ENCODE measurements at regions not wholly inside any gene's neighbourhood (a gene's known extent, or its start where the extent isn't known, plus 50 kb on each side); places are given as distances from the start of the nearest gene placed in this dataset.
A peak's percentile ranks its signal among the peaks of the same experiment; 100 is the strongest.

GRCh38 chr21:24444736-24445135 lies 1162.5 kb downstream of the MRPL39 start:
- H3K4me1 ChIP-seq (ENCODE audit: control insufficient read depth, insufficient read depth, low read length) = no peaks in the 10 kb centered on the region
- peaks cover 0 to 2% of the 10 kb centered on the region in 2 donors for H3K9me3 Mint-ChIP-seq
- H3K27ac Mint-ChIP-seq = no peak overlapping the region
- H3K27ac ChIP-seq (ENCODE audit: low read length) = no peak overlapping the region
- H3K4me1 Mint-ChIP-seq = peaks cover 33 to 47% of the 10 kb centered on the region in 2 donors
- H3K4me3 ChIP-seq (ENCODE audit: low read length) = no peak overlapping the region
- intact Hi-C loops (cut with micrococcal nuclease) = no loop called here
- H3K36me3 Mint-ChIP-seq = peaks cover 16% of the 10 kb centered on the region
- peaks cover 25% of the 10 kb centered on the region for H3K36me3 ChIP-seq (ENCODE audit: control insufficient read depth, insufficient read depth, low read length)
- no peaks in the 10 kb centered on the region for H3K9me3 ChIP-seq (ENCODE audit: control insufficient read depth, insufficient read depth, low read length)
- no peaks in the 10 kb centered on the region for H3K27me3 ChIP-seq (ENCODE audit: control insufficient read depth, insufficient read depth, low read length)
- H3K4me3 Mint-ChIP-seq = no peak overlapping the region
- TF ChIP-seq, protein P1, sequence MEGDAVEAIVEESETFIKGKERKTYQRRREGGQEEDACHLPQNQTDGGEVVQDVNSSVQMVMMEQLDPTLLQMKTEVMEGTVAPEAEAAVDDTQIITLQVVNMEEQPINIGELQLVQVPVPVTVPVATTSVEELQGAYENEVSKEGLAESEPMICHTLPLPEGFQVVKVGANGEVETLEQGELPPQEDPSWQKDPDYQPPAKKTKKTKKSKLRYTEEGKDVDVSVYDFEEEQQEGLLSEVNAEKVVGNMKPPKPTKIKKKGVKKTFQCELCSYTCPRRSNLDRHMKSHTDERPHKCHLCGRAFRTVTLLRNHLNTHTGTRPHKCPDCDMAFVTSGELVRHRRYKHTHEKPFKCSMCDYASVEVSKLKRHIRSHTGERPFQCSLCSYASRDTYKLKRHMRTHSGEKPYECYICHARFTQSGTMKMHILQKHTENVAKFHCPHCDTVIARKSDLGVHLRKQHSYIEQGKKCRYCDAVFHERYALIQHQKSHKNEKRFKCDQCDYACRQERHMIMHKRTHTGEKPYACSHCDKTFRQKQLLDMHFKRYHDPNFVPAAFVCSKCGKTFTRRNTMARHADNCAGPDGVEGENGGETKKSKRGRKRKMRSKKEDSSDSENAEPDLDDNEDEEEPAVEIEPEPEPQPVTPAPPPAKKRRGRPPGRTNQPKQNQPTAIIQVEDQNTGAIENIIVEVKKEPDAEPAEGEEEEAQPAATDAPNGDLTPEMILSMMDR (IDR thresholded peaks at IDR 0.05) = no peak
- H3K27me3 Mint-ChIP-seq (ENCODE audit: low read depth in 2 of 2) = no peaks in the 10 kb centered on the region
- ATAC-seq (no peak), DNase-seq (no peak)

- TF ChIP-seq, protein P1 (IDR thresholded peaks at IDR 0.05) = no peak
- Histone ChIP-seq H3K4me1 (ENCODE audit: control insufficient read depth, insufficient read depth, low read length) (no peaks in the 10 kb centered on the region), H3K36me3 (ENCODE audit: control insufficient read depth, insufficient read depth, low read length) (peaks cover 2% of the 10 kb centered on the region), H3K27ac (ENCODE audit: low read length) (no peak overlapping the region), H3K9me3 (ENCODE audit: control insufficient read depth, insufficient read depth, low read length) (no peaks in the 10 kb centered on the region), H3K27me3 (ENCODE audit: control insufficient read depth, insufficient read depth, low read length) (no peaks in the 10 kb centered on the region), H3K4me3 (ENCODE audit: low read length) (no peak overlapping the region)
- peaks cover 36 to 45% of the 10 kb centered on the region in 2 donors for H3K4me1 Mint-ChIP-seq
- intact Hi-C loops (cut with micrococcal nuclease) = no loop called here
- H3K9me3 Mint-ChIP-seq = peaks cover 0 to 2% of the 10 kb centered on the region in 2 donors
- H3K27me3 Mint-ChIP-seq (ENCODE audit: low read depth in 2 of 2) = no peaks in the 10 kb centered on the region
- DNase-seq = no peak
- peak overlapping the region; percentile 4 to 15 for H3K27ac Mint-ChIP-seq
- WGBS (ENCODE audit: insufficient coverage) = 82% methylated on average over 1 of the region's 1 CpG
- no peak for ATAC-seq
- peaks cover 8% of the 10 kb centered on the region for H3K36me3 Mint-ChIP-seq
- no peak overlapping the region for H3K4me3 Mint-ChIP-seq
Measured at GRCh38 chr21:24436236-24436635, 1171.0 kb downstream of the MRPL39 start.

- no peaks in the 10 kb centered on the region for H3K36me3 ChIP-seq (ENCODE audit: control insufficient read depth, insufficient read depth, low read length)
- H3K27me3 ChIP-seq (ENCODE audit: control insufficient read depth, insufficient read depth, low read length) = no peaks in the 10 kb centered on the region
- TF ChIP-seq, protein P1 (IDR thresholded peaks at IDR 0.05) = no peak
- Mint-ChIP-seq H3K9me3 (peaks cover 0 to 2% of the 10 kb centered on the region in 2 donors), H3K4me3 (peak overlapping the region; percentile 97), H3K36me3 (no peaks in the 10 kb centered on the region), H3K27ac (peak overlapping the region; percentile 89 to 92), H3K27me3 (ENCODE audit: low read depth in 2 of 2) (peaks cover 2 to 5% of the 10 kb centered on the region in 2 donors), H3K4me1 (peaks cover 23 to 34% of the 10 kb centered on the region in 2 donors)
- peak overlapping the region; percentile 71 for H3K27ac ChIP-seq (ENCODE audit: low read length)
- intact Hi-C loops (cut with micrococcal nuclease) = no loop called here
- WGBS (ENCODE audit: insufficient coverage) = 7% methylated on average over 6 of the region's 8 CpGs
- H3K4me1 ChIP-seq (ENCODE audit: control insufficient read depth, insufficient read depth, low read length) = peaks cover 2% of the 10 kb centered on the region
- H3K9me3 ChIP-seq (ENCODE audit: control insufficient read depth, insufficient read depth, low read length) = no peaks in the 10 kb centered on the region
- peak overlapping the region; percentile 62 for H3K4me3 ChIP-seq (ENCODE audit: low read length)
- ATAC-seq = peak; percentile 81 to 87 (median 85)
- DNase-seq = peak in 1 of 2 donors; percentile 51
Measured at GRCh38 chr21:24428591-24429199, 1178.6 kb downstream of the MRPL39 start.

- H3K27ac Mint-ChIP-seq = no peak overlapping the region
- no peak overlapping the region for H3K4me3 ChIP-seq (ENCODE audit: low read length)
- H3K36me3 Mint-ChIP-seq = peaks cover 3% of the 10 kb centered on the region
- intact Hi-C loops (cut with micrococcal nuclease) = no loop called here
- H3K36me3 ChIP-seq (ENCODE audit: control insufficient read depth, insufficient read depth, low read length) = no peaks in the 10 kb centered on the region
- peaks cover 0 to 3% of the 10 kb centered on the region in 2 donors for H3K9me3 Mint-ChIP-seq
- no peak overlapping the region for H3K4me3 Mint-ChIP-seq
- peaks cover 2% of the 10 kb centered on the region for H3K4me1 ChIP-seq (ENCODE audit: control insufficient read depth, insufficient read depth, low read length)
- TF ChIP-seq, protein P1 (IDR thresholded peaks at IDR 0.05) = no peak
- peaks cover 2 to 5% of the 10 kb centered on the region in 2 donors for H3K27me3 Mint-ChIP-seq (ENCODE audit: low read depth in 2 of 2)
- WGBS (ENCODE audit: insufficient coverage) = 81% methylated on average over 3 of the region's 4 CpGs
- H3K27ac ChIP-seq (ENCODE audit: low read length) = no peak overlapping the region
- ATAC-seq (no peak), DNase-seq (no peak)
- H3K27me3 ChIP-seq (ENCODE audit: control insufficient read depth, insufficient read depth, low read length) = no peaks in the 10 kb centered on the region
- peaks cover 3% of the 10 kb centered on the region for H3K9me3 ChIP-seq (ENCODE audit: control insufficient read depth, insufficient read depth, low read length)
- peaks cover 13 to 14% of the 10 kb centered on the region in 2 donors for H3K4me1 Mint-ChIP-seq
Measured at GRCh38 chr21:24424776-24425175, 1182.5 kb downstream of the MRPL39 start.

Data from natural killer cell (primary cell).